ENCODE measurements at regions not wholly inside any gene's neighbourhood (a gene's known extent, or its start where the extent isn't known, plus 50 kb on each side); places are given as distances from the start of the nearest gene placed in this dataset.

- TF ChIP-seq KDM6A (CRISPR knock-in tag; IDR thresholded peaks at IDR 0.05; ENCODE audit: low read depth) (no peak), SMARCE1 (IDR thresholded peaks at IDR 0.05; ENCODE audit: borderline replicate concordance) (no peak), ZFP62 (CRISPR knock-in tag; IDR thresholded peaks at IDR 0.05) (no peak), TEAD3 (CRISPR knock-in tag; optimal IDR thresholded peaks at IDR 0.05; ENCODE audit: borderline replicate concordance) (peak; percentile 64), ONECUT2 (CRISPR knock-in tag; IDR thresholded peaks at IDR 0.05) (no peak), ZNF232 (CRISPR knock-in tag; IDR thresholded peaks at IDR 0.05; ENCODE audit: borderline replicate concordance) (no peak), ZBTB33 (CRISPR knock-in tag; IDR thresholded peaks at IDR 0.05) (no peak), MAFG (CRISPR knock-in tag; IDR thresholded peaks at IDR 0.05) (no peak), CENPX (CRISPR knock-in tag; IDR thresholded peaks at IDR 0.05) (no peak), ZNF557 (CRISPR knock-in tag; IDR thresholded peaks at IDR 0.05) (no peak), RBFOX2 (IDR thresholded peaks at IDR 0.05; ENCODE audit: low read depth, low read length) (no peak), RBM39 (IDR thresholded peaks at IDR 0.05; ENCODE audit: low read depth, low read length, poor library complexity, severe bottlenecking) (no peak), ZBTB38 (CRISPR knock-in tag; IDR thresholded peaks at IDR 0.05) (no peak), ZNF207 (IDR thresholded peaks at IDR 0.05; ENCODE audit: borderline replicate concordance) (no peak), CHD2 (IDR thresholded peaks at IDR 0.05; ENCODE audit: low read depth, low read length) (no peak), ZBTB46 (CRISPR knock-in tag; IDR thresholded peaks at IDR 0.05; ENCODE audit: borderline replicate concordance) (no peak), ZNF30 (CRISPR knock-in tag; IDR thresholded peaks at IDR 0.05) (no peak), ZNF235 (CRISPR knock-in tag; IDR thresholded peaks at IDR 0.05; ENCODE audit: borderline replicate concordance) (no peak), MXD4 (CRISPR knock-in tag; IDR thresholded peaks at IDR 0.05) (no peak), DBP (CRISPR knock-in tag; IDR thresholded peaks at IDR 0.05; ENCODE audit: not compliant biosample characterization) (no peak), PHB2 (IDR thresholded peaks at IDR 0.05; ENCODE audit: partially characterized antibody) (no peak), PCBP1 (IDR thresholded peaks at IDR 0.05; ENCODE audit: borderline replicate concordance, low read depth, low read length) (no peak), SRF (IDR thresholded peaks at IDR 0.05; ENCODE audit: low read depth, low read length) (no peak), ZNF546 (CRISPR knock-in tag; conservative IDR thresholded peaks at IDR 0.05) (no peak), ZNF7 (CRISPR knock-in tag; IDR thresholded peaks at IDR 0.05) (no peak), ZNF510 (CRISPR knock-in tag; IDR thresholded peaks at IDR 0.05; ENCODE audit: low read depth) (no peak)
- TF ChIP-seq, protein P1, sequence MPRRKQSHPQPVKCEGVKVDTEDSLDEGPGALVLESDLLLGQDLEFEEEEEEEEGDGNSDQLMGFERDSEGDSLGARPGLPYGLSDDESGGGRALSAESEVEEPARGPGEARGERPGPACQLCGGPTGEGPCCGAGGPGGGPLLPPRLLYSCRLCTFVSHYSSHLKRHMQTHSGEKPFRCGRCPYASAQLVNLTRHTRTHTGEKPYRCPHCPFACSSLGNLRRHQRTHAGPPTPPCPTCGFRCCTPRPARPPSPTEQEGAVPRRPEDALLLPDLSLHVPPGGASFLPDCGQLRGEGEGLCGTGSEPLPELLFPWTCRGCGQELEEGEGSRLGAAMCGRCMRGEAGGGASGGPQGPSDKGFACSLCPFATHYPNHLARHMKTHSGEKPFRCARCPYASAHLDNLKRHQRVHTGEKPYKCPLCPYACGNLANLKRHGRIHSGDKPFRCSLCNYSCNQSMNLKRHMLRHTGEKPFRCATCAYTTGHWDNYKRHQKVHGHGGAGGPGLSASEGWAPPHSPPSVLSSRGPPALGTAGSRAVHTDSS (CRISPR knock-in tag; conservative IDR thresholded peaks at IDR 0.05), result no peak
Measured at GRCh38 chr12:123094349-123095077, 56.4 kb downstream of the PITPNM2 start (continued).

Measured in HepG2 (cell line).